Caki2 (cell line): ENCODE measurements at regions not wholly inside any gene's neighbourhood (a gene's known extent, or its start where the extent isn't known, plus 50 kb on each side); places are given as distances from the start of the nearest gene placed in this dataset.

Experiments
- DNase-seq: peaks from one replicate; pipeline ENCODE4 v3.0.0-alpha.2; 2015; ENCODE audit warnings: low read depth
- in situ Hi-C: cut with HindIII; loops from 2 replicates; pipeline ENCODE4 v1.10.0; 2016; ENCODE audit warnings: low sequenced_read_pairs, low pct_unique_long_range_greater_than_20kb, mixed read lengths

DNA sequence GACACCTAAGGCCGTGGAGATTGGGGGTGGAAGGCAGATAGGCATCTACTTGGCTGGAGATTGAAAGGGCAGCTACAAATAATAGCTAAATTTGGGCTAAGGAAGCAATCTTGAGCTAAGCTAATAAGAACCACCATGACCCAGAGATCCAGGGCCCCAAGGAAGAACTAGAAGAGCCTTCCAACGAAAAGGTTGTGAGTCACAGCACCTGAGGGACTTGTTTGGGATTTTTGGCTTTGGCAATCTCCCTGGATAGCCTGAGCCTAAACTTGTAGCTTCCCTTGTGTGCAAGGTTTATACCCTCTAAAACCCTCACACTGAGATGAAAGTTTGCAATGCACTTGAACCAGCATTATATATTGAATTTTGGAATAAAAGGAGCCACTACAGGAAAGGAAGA lies 364.0 kb upstream of the IL12A start:
- no peak for DNase-seq
- in situ Hi-C loops, result no loop called here

GRCh38 chr3:159625594-159625993 lies 363.0 kb upstream of the IL12A start:
- DNase-seq, result no peak
- in situ Hi-C loops, result no loop called here

- no peak for DNase-seq
- in situ Hi-C loops, result no loop called here
Measured at GRCh38 chr3:159626598-159626997, 362.0 kb upstream of the IL12A start.

DNA sequence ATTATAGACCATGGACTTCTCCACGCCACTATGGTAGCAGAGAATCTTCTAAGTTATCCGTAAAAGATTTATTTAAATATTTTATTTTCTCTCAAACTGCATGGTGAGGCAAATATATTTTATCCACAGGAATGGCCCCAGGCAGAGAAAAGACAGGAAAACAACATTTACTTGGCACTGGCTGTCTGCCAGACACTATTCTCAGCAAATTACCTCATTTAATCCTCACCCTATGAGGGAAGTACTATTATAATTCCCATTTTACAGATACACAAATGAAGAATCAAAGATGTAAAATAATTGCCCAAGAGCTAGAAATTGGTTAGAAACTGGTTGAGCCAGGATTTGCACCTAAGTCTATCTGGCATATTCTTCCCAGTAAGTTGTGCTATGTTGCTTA lies 361.4 kb upstream of the IL12A start:
- in situ Hi-C loops, result no loop called here
- no peak for DNase-seq

DNA sequence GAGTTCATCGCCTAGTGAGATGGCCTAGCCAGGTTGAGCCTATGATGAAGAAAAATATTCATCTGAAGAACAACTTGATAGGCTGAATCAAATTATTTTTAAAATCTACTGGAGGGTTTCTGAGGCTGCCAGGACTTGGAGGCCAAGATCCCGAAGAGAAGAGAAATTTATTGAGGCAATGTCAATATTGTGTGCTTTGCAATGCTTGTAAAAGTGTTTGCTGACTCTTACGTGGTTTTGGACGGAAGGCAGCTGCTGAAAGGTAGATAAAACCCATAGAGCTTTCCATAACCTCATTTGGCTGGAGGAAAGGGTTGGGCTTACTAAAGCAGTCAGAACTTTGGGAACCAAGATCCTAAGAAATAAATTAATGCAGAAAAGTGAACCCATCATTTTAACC lies 361.0 kb upstream of the IL12A start:
- in situ Hi-C loops, result no loop called here
- DNase-seq, result no peak

GRCh38 chr3:159629329-159630084 lies 359.1 kb upstream of the IL12A start:
- DNase-seq, result no peak
- in situ Hi-C loops, result no loop called here

DNA sequence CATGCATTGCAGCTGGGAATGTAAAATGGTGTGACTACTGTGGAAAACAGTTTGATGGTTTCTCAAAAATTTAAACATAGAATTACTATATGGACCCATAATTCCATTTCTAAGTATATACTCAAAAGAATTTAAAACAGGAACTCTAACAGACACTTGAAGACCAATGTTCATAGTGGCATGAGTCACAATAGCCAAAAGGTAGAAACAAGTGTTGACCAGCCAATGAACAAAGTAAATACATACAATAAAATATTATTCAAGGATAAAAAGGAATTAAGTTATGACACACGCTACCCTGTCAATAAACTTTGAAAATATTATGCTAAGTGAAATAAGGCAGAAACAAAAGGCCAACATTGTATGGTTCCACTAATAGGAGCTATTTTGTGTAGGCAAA lies 357.4 kb upstream of the IL12A start:
- in situ Hi-C loops, result no loop called here
- no peak for DNase-seq

DNA sequence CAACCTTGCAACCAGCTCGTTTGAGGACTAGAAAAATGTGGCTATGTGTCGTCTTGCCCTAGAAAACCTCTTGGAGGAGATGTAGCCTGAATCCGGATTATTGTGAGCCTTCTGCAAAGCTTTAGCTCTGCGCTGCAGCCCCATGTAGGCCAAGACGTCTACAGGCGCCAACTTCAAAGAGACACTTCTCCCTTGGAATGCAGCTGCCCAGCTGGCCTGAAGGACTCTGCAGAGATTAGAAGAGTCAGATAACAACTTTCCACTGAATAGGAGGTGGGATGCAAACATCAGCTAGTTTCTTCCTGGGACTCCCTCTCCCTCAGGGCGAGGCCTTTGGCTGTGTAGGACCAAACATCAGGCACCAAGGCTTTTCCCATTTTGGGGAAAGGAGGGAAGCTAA lies 356.5 kb upstream of the IL12A start:
- no peak for DNase-seq
- in situ Hi-C loops, result no loop called here

- peak; percentile 38 for DNase-seq
- in situ Hi-C loops, result no loop called here
Measured at GRCh38 chr3:159632851-159633250, 355.8 kb upstream of the IL12A start.

GRCh38 chr3:159634483-159634882 lies 354.2 kb upstream of the IL12A start:
- peak; percentile 55 for DNase-seq
- in situ Hi-C loops, result no loop called here

GRCh38 chr3:159635047-159635641 lies 353.5 kb upstream of the IL12A start:
- in situ Hi-C loops, result no loop called here
- DNase-seq, result no peak

GRCh38 chr3:159637883-159638542 lies 350.6 kb upstream of the IL12A start:
- in situ Hi-C loops, result no loop called here
- peak; percentile 72 for DNase-seq

DNA sequence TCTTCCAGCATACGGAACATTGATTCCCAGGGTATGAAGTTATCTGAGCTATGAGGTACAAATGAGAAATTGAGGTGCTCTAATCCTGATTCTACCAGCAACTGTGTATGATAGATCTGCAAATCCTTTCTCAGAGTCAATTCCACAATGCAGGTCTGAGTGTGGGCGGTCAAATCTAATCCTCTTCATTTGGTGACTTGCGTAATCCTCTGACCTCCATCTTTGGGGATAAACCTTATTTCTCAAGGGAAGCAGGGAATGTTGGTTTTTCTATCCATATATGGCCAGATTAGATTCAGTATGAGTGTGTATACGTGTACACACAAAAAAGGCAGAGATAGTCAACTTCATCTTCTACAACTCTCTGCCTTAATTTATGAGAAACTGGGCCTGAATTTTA lies 348.4 kb upstream of the IL12A start:
- DNase-seq, result no peak
- in situ Hi-C loops, result no loop called here

GRCh38 chr3:159643406-159643805 lies 345.2 kb upstream of the IL12A start:
- no peak for DNase-seq
- in situ Hi-C loops, result no loop called here

DNA sequence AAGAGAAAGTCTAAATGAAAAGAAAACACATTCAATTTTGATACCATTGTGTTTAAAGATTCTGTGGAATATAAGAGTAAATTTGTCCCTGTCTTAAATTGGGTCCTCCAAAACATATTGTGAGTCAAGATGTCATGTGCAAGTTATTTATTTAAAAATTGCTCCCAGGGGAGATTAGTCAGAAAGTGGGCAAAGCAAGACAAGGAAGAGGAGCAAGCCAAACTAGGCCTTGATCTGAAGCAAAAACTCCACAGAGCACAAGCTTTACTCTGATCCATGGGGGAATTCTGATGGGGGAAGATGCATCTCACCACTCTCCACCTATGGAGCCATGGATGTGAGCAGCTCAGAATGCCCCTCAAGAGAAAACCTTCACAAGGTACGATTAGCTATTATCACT lies 342.8 kb upstream of the IL12A start:
- in situ Hi-C loops, result no loop called here
- DNase-seq, result no peak

GRCh38 chr3:159649951-159650350 lies 338.7 kb upstream of the IL12A start:
- no peak for DNase-seq
- in situ Hi-C loops, result no loop called here

GRCh38 chr3:159650726-159651125 lies 337.9 kb upstream of the IL12A start:
- in situ Hi-C loops, result no loop called here
- DNase-seq, result no peak

DNA sequence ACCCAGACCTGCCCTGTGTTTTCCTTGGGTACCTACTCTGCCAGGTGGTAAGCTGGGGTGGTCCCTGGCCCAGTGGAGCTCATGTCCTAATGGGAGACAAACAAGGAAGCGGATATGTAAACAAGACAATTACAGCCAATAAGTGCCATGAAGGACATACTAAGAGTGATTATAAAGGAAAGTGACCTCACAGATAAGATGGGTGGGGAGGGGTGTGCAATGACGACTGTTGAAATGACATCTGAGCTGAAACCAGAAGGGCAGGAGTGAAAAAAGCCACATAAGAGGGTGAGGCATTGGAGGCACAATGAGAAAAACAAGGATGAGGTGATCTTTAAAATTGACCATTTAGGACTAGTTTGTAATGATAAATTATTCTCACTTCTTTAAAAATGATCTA lies 336.2 kb upstream of the IL12A start:
- in situ Hi-C loops, result no loop called here
- no peak for DNase-seq

DNA sequence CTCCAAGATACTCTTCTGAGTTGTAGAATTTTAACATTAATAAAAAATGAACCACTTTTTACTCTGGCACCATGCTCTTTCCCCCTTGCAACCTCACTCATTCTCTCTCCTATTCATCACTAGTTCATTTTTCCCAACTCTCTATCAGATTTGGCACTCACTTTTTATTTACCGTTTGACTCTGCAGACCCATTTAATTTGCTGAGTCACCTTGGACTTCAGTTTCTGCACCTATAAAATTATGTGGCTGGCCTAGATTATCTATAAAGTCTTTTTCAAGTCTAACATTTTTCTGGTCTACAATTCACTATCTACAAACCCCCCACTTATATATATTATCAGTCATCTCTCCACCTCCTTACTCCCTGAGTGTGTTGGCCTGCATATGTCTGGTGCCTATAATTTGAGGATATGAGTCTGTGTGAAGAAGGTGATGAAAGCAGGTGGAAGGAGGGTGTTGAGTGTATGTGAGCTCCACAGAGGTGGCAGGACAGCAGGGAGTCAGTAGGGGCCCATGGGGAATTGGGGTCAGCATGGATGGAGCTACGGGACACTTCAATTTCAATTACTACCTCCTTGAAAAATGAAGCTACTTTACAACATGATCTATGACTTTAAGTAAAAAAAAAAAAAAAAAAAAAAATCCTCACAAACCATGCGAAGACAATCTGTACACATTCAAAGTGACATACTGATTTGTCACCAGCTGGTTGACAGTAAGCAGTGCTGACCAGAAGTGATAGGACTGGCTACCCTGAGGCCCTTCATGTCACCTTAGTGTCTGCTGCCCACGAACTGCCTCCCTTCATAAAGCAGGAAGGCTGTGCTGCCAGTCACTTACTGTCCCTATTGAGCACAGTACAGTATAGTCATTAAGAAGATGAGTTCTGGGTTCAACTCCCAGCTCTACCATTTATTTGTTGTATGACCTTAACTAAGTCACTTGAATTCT lies 334.2 kb upstream of the IL12A start:
- DNase-seq, result no peak
- in situ Hi-C loops, result no loop called here
